A204.1 (cell line): ENCODE measurements at regions not wholly inside any gene's neighbourhood (a gene's known extent, or its start where the extent isn't known, plus 50 kb on each side); places are given as distances from the start of the nearest gene placed in this dataset.
"Not testable (repeated sequence)": the region's sequence is repeated elsewhere in the genome, so short reads cannot be mapped to it uniquely, and the experiment has no call there.

ENCODE experiments used
- FAIRE-seq: peaks from 2 replicates; lab custom pipeline; 2012; peaks lifted over from hg19 to GRCh38; lab: Jason Lieb, UNC

DNA sequence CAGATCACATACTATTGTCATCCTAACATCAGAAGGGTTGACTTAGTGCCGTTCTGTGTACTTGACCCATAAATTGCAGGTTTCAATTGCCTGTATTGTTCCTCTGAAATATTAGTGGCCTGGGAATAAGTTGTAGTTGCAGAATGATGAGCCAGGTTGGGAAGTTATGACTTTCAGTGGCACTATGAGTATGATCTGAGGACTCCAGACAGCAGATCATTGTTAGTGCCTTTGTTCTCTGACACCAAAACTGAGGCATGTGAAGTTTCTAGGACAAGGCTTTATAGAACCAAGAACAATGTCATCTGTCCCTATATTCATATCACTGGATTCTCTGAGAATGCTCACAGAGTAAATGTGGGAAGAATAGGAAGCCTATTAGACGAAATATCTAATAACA, 403.7 kb downstream of the STK39 start:
- FAIRE-seq, result no peak

DNA sequence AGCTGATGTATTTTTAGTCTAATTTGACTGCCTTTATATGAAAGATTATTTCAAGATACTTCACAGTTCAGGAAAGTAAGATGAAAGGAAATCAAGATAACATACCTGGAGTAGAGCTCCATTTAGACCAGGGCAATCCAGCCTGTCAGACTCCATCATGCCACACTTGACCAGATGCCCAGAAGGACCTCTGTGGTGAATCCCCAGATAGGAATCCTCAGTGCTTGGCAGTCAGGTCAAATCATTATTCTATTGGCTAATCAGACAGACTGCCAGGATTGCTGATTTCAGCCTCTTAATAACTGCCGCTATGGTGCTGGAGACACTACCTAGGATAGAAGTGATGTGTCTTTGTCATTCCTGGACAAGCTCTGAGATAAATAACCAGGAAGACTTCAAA, 404.2 kb downstream of the STK39 start:
- FAIRE-seq, result no peak

DNA sequence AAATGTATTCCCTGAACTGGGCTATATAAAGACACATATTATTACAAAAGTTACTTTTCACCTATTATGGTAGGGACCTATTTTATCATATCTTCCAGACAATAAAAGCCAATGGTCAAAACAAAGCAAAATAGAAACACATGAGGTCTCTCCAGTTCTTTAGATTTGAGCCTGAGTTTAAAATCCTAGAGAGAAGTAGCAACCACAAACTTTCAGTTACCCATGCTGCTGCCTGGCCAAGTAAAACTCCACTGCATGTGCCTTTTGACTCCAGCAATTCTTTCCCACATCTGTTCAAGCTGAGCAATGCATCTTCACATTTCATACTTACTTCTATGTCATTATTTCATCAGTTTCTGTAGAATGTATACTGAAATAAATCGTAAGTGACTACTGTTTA, 405.3 kb downstream of the STK39 start:
- FAIRE-seq, result no peak

DNA sequence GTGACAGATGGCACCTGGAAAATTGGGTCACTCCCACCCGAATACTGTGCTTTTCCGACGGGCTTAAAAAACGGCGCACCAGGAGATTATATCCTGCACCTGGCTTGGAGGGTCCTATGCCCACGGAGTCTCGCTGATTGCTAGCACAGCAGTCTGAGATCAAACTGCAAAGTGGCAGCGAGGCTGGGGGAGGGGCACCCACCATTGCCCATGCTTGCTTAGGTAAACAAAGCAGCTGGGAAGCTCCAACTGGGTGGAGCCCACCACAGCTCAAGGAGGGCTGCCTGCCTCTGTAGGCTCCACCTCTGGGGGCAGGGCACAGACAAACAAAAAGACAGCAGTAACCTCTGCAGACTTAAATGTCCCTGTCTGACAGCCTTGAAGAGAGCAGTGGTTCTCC, 412.1 kb downstream of the STK39 start:
- not testable (repeated sequence) for FAIRE-seq

DNA sequence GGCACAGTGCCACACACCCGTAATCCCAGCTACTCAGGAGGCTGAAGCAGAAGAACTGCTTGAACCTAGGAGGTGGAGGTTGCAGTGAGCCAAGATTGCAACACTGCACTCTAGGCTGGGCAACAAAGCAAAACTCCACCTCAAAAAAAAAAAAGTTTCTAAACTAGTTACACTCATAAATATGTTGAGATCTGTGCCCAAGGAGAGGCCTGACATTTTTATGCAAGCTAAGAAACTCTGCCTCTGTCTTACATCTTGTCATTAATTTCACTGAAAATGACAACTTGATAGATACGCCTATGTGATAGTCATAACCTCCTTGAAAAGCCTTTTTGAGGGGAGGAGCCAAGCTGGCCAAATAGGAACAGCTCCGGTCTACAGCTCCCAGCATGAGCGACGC, 412.7 kb downstream of the STK39 start:
- FAIRE-seq, result no peak

DNA sequence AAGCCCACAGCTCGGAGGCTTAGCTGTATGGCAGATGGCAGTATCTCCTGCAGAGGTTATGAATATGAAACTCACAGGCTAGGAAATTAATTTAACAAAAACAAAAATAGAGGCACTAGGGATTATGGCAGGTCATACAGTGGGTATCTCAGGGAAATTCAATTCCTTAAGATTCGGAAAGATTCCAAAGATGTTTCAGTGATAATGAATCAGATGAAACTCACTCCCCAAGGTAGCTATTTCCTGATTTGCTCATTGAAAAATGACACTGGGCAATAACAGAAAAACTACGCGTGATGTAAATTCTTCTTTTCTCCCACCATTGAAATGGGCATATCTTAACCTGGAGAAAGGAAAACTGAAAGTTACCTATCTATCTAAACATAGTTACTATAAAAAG, 414.1 kb downstream of the STK39 start:
- FAIRE-seq, result no peak

DNA sequence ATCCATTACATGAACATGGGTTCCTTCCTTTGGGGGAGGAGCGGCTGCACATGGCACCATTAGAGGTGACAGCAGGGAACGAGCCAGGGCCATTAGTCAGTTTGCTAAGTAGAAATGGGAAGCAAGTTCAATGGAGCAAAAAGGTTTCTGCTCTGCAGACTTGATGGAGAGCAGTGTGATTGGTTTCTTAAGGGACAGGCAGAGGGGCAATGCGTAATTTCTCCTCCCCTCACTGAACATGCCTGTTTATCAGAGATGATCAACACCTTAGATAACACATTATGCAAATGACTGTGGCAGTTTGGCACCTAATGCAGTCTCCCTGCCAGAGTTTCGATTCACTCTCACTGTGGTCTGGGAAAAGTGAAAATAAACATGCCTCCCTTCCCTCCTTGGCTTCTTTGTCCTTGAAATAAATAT, 414.5 kb downstream of the STK39 start:
- no peak for FAIRE-seq

DNA sequence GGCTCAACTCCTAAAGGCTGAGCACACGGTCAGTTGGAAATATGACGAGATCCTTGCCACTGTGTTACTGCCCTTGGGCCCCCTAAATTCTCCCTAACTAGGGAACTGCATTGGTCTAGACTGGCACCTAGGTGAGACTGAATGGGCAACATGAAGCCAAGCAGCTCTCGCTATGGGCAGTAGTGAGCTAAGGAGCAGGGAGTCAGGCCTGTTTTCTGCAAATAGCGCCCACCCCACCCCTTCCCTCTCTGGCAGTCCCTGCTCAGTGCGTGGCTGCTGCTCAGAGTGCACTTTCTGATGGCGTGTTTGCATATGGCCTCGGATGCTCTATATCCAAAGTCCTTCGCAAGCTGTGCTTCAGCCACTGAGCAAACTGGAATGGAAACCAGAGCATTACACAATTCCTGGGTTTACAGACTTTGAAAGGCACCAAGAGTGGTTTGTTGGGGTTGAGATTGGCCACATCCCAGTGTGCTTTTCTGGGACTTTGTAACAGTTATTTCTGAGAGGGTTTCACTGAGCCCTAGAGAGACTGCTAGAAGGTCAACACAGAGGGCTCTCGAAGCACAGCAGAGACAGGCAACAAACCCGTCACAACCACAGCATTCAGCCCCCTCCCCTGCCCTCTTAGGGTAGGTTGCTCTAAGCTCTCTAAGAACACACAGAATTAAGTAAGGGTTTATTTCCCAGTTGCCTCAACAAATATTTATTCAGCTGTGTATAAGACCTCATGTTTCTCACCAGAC, 419.9 kb downstream of the STK39 start:
- FAIRE-seq, result no peak

DNA sequence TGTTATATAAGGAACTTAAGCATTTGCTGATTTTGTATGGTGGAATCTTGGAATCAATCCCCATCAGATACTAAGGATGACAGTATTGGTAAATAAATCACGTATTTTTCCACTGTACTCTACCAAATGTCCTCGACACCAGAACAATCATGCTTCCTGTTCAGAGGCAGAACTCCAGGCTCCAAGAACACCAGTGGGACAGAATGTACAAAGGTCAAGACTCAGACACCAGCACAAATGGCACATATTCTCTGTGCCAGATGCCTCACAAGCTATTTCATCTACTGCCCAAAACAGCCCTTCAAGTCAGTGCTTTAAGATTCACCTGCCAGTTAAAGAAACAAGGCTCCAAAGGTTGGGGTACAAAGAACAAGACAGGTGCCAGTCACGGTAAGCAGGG, 420.5 kb downstream of the STK39 start:
- no peak for FAIRE-seq

DNA sequence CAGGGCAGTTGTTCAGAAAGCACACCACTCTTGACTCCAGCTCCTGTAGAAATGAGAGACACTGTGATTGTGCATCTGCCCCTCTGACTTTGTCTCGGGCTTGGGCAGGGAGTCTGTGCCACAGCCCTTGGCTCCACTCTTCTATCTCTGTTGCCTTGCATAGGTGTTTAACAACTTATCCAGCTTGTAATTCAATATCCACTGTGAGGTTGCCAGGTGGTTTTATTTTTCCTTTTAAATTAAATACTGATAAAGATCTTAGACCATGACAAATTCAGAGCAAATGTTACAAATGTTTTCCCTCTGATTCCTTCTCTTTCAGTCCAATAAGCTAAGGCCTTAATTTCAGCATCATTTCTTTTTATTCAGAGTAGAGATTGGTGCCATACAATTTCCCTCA, 421.7 kb downstream of the STK39 start:
- FAIRE-seq, result no peak

DNA sequence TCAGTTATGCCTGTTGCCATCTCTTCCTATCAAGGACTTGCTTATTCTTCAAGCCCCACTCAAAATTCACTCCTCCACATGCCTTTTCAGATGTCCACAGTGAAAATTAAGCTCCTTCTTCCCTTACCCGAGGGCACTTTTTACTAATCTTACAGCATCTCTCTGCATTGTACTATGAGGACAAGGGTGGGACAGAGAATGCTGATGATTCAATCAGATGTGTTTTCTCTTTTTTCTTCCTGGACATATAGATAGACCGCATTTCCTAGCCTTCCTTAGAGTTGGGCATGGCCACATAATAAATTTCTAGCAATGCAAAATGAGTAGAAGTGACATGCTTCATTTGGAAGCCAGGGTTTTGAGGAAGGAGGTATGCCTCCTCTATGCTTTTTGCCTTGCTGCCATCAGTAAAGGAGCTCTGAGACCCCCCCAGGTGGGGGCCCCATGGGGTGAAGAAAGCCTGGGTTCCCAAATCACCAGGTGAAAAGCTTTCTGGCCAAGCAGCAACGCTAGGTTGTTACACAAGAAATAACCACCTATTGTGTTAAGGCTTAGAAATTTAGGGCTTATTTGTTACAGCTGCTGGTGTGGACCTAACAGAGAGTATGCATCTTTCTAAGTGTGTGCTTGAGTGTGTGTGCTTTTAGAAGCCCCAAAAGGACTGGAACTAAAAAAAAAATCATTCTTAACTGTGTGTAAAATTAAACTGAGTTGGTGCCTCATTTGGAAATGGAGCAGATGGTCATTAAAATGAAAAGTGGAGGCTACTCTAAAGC, 424.5 kb downstream of the STK39 start:
- no peak for FAIRE-seq

DNA sequence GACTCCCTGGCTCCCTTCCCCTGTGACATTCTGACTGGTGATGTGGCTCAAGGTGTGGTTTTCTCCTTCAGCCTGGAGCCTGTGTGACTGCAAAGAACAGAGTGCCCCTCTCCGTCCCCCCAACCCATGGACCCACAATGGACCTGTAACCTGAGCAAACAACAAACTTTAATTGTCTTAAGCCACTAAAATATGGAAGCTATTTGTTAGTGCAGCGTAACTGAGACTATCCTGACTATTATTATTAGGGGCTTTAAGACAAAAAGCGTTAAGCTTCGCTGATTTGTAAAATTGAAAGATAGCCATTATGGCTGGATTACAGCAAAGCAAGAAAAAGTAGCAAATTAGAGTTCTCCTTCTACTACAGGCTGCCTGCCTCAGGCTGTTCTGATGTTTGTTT, 426.9 kb downstream of the STK39 start:
- FAIRE-seq, result no peak

DNA sequence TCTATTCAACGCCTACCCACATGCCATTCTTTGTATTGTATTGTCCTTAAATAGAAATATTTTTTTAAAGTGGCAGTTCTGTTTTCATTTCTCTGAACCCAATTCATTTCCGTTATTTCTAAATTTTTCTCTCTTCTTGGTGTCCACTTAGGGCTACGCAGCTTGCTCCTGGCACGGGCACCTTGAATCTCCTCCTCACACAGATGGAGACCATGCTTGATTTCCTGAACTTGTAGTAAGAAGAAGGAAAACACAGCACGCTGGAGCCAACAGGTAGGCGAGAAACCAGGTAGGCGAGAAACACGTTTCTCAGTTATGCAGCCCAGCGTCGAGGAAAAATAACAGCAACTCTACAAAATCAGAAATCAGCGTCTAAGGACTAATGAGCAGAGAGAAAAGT, 428.9 kb downstream of the STK39 start:
- FAIRE-seq, result no peak

DNA sequence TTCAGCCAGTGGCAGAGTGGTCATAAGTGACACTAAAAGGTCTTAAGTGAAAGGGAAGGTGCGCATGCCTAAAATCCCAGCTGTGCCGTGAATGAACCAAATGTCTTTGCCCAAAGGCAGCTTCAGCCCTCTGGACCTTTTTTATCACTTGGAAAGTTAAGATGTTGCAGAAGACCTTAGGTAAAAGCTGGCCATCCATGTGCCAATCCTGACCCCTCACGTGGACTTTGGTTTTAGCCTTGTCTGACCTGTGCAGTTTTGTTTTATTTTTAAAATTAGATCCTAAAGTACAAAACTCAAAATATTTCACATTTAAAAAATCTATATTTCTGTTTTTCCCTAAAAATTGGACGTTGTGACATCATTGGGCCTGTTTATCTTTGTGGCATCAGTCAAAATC, 429.5 kb downstream of the STK39 start:
- no peak for FAIRE-seq

DNA sequence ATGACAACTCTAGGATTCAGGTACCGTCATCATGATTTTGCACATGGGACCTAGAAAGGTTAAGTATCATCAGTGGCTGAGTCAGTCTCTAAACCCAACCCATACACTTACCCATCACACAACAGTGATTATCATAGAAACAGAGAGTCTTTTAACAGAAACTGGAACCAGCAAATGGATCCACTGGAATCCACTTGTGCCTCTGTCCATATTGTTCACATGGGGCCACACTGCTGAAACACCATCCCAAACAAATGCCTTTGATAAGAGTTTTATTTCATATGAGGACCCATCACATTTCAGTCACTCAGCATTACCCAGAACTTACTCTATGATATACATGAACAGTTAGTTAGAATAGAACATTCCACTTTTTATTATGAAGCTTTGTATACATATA, 430.0 kb downstream of the STK39 start:
- no peak for FAIRE-seq

DNA sequence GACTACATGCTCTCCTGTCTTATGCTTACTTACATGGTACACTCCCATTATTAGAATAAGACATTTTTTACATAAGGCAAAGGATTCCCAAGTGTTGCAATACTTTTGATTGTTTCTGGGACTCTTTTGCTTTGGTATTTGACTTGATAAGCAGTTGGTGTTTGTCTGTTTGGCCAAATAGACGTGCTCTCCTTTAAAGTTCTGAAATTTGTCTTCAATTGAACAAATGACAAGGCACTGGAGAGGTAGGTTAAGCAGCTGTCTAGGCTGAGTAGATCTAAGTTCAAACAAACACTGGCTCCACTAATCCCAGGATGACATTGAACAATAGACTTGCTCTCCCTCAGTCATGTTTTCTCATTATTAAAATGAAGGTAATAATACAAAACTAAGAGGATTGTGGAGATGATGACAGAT, 430.5 kb downstream of the STK39 start:
- no peak for FAIRE-seq

DNA sequence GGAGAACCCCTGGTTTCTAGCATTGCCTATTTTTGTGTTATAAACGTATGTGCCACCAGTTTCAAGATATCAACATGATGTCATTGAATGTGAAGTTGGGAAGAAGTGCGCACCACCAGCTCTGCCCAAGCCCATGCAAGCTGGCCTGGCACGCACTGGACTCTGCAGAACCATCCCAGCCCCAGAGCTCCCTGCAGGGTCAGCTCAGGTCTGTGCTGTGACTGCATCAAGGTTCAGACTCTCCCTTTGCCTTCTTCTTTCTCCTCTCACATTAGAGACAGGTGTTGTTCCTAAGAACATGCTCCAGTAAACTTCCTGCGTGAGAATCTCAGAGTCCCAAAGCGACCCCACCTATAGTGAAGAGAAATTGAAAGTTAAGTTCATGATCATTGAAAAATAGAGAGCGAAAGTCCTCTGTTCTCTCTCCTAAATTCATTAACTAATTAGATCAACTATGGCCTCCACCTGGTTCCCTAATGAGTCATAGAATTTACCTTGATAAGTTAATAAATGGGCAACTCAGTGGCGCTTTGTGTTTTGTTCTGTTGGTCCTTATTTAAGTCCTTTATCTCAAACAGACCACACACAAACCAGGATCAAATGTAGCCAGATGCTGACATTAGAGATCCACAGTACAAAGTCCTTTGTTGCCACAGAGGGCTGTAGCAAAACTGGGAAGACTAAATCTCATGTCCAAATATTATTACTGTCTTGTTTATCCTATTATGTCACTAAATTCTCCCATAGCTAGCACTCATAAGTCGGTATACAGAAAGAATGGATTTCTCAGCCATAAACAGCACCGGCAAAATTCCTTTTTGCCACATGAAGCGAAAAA, 432.3 kb downstream of the STK39 start:
- no peak for FAIRE-seq

DNA sequence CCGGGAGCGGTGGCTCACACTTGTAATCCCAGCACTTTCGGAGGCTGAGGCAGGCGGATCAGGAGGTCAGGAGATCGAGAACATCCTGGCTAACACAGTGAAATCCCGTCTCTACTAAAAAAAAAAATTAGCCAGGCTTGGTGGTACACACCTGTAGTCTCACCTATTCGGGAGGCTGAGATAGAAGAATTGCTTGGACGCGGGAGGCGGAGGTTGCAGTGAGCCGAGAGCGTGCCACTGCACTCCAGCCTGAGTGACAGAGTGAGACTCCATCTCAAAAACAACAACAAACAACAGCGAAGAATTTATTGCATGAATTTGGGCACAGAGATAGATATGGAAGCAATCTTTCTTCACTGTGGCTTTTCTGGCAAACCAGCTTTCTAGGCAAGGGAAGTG, 432.9 kb downstream of the STK39 start:
- not testable (repeated sequence) for FAIRE-seq

DNA sequence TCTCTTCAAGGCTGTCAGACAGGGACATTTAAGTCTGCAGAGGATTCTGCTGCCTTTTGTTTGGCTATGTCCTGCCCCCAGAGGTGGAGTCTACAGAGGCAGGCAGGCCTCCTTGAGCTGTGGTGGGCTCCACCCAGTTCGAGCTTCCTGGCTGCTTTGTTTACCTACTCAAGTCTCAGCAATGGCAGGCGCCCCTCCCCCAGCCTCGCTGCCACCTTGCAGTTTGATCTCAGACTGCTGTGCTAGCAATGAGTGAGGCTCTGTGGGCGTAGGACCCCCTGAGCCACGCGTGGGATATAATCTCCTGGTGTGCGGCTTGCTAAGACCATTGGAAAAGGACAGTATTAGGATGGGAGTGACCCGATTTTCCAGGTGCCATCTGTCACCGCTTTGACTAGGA, 437.6 kb downstream of the STK39 start:
- FAIRE-seq, result not testable (repeated sequence)

DNA sequence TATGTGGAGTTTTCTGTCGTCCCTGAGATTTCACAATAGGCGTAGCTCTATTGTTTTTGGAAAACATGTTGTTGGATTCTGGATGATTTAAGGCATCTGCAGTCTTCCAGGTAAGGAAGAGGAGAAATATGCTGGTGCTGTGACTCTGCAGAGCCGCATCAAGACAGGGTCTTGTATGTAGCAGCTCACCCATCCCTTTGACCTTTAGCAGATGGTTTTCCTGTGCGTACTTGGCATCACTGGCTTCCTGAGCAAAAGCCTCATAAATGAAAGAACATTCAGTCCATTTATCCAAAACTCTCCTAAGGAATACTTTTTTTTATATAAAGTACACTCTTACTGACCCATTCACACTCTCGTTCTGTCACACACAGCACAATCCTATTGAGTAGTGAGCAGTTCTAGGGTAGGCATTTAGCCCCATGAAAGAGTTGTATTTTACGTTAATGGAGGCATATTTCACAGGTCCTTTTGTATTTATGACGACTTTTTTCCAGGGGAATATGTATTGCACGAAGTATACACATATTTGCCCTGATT, 443.9 kb downstream of the STK39 start:
- no peak for FAIRE-seq

DNA sequence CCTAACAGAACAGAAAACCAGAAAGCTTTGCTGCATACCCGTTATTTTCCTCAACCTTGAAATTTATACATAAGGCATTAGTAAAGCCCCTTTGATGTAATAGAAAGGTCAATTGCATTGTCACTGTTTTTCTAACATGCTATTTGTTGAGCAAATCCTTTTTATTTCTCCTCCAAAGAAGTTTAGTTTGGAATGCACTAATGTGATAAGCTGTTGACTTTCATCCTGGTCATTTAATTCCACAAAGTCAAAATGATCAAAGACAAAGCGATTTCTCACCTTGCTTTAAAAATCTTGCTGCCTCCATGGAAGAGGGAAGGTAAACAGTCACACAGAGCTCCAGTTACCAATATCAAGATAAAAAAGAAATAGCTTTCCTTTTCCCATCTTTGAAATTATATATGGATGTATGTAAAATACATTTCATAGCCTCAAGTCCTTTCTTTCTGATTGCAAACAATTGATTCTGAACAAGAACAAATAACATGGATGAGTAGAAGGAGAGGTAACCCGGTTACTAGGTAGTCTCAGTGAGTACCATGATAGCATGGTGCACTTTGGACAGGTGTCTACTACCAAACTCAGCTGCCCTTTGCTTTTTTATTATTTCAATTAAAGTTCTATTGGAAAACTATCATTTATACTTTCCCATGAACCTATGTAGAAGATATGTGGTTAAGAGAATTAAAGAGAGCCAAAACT, 452.7 kb downstream of the STK39 start:
- FAIRE-seq, result no peak

DNA sequence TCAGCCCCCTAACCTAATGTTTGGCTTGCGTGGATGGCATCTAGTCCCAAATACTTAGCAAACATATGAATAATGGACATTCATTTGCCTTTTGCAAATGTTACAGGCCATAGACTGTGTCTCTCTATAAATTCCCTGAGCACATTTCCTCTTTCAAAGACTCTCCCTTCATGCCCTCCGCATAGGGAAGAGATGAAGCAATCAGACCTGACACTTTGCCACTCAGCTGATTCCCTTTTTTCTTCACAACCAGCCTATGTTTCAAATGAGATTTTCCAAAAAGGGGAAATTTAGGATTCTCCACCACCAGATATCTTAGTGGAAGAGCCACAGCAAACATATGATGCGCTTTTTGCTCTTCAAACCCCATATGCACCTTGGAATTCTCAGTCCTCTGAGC, 453.7 kb downstream of the STK39 start:
- no peak for FAIRE-seq
